ENCODE measurements at regions not wholly inside any gene's neighbourhood (a gene's known extent, or its start where the extent isn't known, plus 50 kb on each side); places are given as distances from the start of the nearest gene placed in this dataset.

- TF ChIP-seq POLR2A (IDR thresholded peaks at IDR 0.05; ENCODE audit: extremely low read depth, insufficient read length), result no peak
- TF ChIP-seq CTCF (IDR thresholded peaks at IDR 0.05; ENCODE audit: low read depth, low read length), result no peak
Observed at GRCh38 chr22:49660794-49661781, 166.6 kb downstream of the BRD1 start.

All from NB4 (cell line).